ENCODE measurements at regions not wholly inside any gene's neighbourhood (a gene's known extent, or its start where the extent isn't known, plus 50 kb on each side); places are given as distances from the start of the nearest gene placed in this dataset.

DNA sequence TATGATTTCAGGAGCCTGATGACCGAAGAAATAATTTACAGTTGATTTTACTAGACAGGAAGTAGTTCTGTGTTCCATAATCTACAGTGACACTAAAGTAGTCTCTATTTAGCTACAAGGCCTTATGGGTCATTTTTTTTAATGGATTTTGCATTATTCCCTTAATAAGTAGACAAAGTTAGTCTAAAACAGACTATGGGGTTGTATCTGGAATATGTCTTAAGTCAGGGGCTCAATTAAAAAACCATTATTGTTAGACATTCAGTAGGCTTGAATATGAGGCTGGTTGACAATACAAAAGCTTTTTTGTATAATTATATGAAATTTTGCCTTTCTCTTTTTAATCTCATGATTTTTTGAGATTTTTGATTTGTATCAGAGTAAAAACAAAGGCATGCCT is 820.0 kb upstream of the SEMA6D start:
- TF ChIP-seq, protein P1, sequence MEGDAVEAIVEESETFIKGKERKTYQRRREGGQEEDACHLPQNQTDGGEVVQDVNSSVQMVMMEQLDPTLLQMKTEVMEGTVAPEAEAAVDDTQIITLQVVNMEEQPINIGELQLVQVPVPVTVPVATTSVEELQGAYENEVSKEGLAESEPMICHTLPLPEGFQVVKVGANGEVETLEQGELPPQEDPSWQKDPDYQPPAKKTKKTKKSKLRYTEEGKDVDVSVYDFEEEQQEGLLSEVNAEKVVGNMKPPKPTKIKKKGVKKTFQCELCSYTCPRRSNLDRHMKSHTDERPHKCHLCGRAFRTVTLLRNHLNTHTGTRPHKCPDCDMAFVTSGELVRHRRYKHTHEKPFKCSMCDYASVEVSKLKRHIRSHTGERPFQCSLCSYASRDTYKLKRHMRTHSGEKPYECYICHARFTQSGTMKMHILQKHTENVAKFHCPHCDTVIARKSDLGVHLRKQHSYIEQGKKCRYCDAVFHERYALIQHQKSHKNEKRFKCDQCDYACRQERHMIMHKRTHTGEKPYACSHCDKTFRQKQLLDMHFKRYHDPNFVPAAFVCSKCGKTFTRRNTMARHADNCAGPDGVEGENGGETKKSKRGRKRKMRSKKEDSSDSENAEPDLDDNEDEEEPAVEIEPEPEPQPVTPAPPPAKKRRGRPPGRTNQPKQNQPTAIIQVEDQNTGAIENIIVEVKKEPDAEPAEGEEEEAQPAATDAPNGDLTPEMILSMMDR (IDR thresholded peaks at IDR 0.05) = no peak
- TF ChIP-seq POLR2A (IDR thresholded peaks at IDR 0.05) = no peak

Data from esophagus squamous epithelium (tissue), 4 donors.